ENCODE measurements at regions not wholly inside any gene's neighbourhood (a gene's known extent, or its start where the extent isn't known, plus 50 kb on each side); places are given as distances from the start of the nearest gene placed in this dataset.
A peak's percentile ranks its signal among the peaks of the same experiment; 100 is the strongest.

- FAIRE-seq (no peak), DNase-seq (no peak), ATAC-seq (no peak)
- Histone ChIP-seq H3K27ac (no peak overlapping the region), H3K27me3 (no peaks in the 10 kb centered on the region), H3K9me3 (no peaks in the 10 kb centered on the region), H3K4me3 (no peak overlapping the region), H3K36me3 (no peaks in the 10 kb centered on the region), H3K4me1 (no peaks in the 10 kb centered on the region)
- 75 to 78% methylated on average over 8 of the region's 8 CpGs for WGBS, 2 donors
- TF ChIP-seq CTCF (IDR thresholded peaks at IDR 0.05) = no peak
- intact Hi-C loops (cut with DNase I) = no loop called here
Measured at GRCh38 chr13:97069050-97069815, 75.0 kb upstream of the OXGR1 start.

GRCh38 chr13:97072297-97072696 is 78.0 kb upstream of the OXGR1 start:
- Histone ChIP-seq H3K27me3 (no peaks in the 10 kb centered on the region), H3K9me3 (no peaks in the 10 kb centered on the region), H3K36me3 (no peaks in the 10 kb centered on the region), H3K4me1 (no peaks in the 10 kb centered on the region), H3K4me3 (no peak overlapping the region), H3K27ac (no peak overlapping the region)
- FAIRE-seq = no peak
- DNase-seq = no peak
- intact Hi-C loops (cut with DNase I) = no loop called here
- no peak for TF ChIP-seq CTCF (IDR thresholded peaks at IDR 0.05)
- ATAC-seq = peak in 1 of 4 donors; percentile 32
- 31 to 34% methylated on average over 2 of the region's 2 CpGs for WGBS, 2 donors

- Histone ChIP-seq H3K27ac (no peak overlapping the region), H3K9me3 (no peaks in the 10 kb centered on the region), H3K27me3 (no peaks in the 10 kb centered on the region), H3K4me3 (no peak overlapping the region), H3K4me1 (no peaks in the 10 kb centered on the region), H3K36me3 (no peaks in the 10 kb centered on the region)
- FAIRE-seq = no peak
- no peak for TF ChIP-seq CTCF (IDR thresholded peaks at IDR 0.05)
- ATAC-seq = no peak
- DNase-seq = no peak
- 31 to 42% methylated on average over 1 of the region's 1 CpG for WGBS, 2 donors
- intact Hi-C loops (cut with DNase I) = no loop called here
Measured at GRCh38 chr13:97074618-97075017, 80.3 kb upstream of the OXGR1 start.

- intact Hi-C loops (cut with DNase I) = no loop called here
- no peak for TF ChIP-seq CTCF (IDR thresholded peaks at IDR 0.05)
- WGBS, 2 donors = 77% methylated on average over 9 of the region's 9 CpGs
- Histone ChIP-seq H3K9me3 (no peaks in the 10 kb centered on the region), H3K36me3 (no peaks in the 10 kb centered on the region), H3K4me3 (no peak overlapping the region), H3K4me1 (no peaks in the 10 kb centered on the region), H3K27ac (no peak overlapping the region), H3K27me3 (no peaks in the 10 kb centered on the region)
- DNase-seq = no peak
- no peak for ATAC-seq
- FAIRE-seq = no peak
Measured at GRCh38 chr13:97076898-97077297, 82.6 kb upstream of the OXGR1 start.

- Histone ChIP-seq H3K36me3 (no peaks in the 10 kb centered on the region), H3K4me3 (no peak overlapping the region), H3K9me3 (no peaks in the 10 kb centered on the region), H3K4me1 (no peaks in the 10 kb centered on the region), H3K27me3 (no peaks in the 10 kb centered on the region), H3K27ac (no peak overlapping the region)
- ATAC-seq = no peak
- DNase-seq = no peak
- FAIRE-seq = no peak
- WGBS, 2 donors = 65 to 74% methylated on average over 1 of the region's 1 CpG
- TF ChIP-seq CTCF (IDR thresholded peaks at IDR 0.05) = no peak
- intact Hi-C loops (cut with DNase I) = no loop called here
Measured at GRCh38 chr13:97077341-97077740, 83.1 kb upstream of the OXGR1 start.

Data from pancreas (tissue), 10 donors.